HEK293 (cell line): ENCODE measurements at regions not wholly inside any gene's neighbourhood (a gene's known extent, or its start where the extent isn't known, plus 50 kb on each side); places are given as distances from the start of the nearest gene placed in this dataset.

Source experiments
- CTCF ChIA-PET: fragments of 350-600 bp; formaldehyde crosslinking; extraction: SDS; loops from one replicate; lab custom pipeline; 2021; ENCODE audit warnings: antibody characterized with exemption; lab: Yijun Ruan, JAX
- POLR2A ChIA-PET: fragments of 300-600 bp; formaldehyde crosslinking; extraction: SDS; loops from one replicate; lab custom pipeline; 2020; ENCODE audit warnings: antibody characterized with exemption, inconsistent platforms; lab: Yijun Ruan, JAX
- H3K27ac ChIP-seq: fragments of 200-500 bp; sonication (Bioruptor generic); 2 replicates; pipeline ENCODE4 v1.5.1; 2014; ENCODE audit warnings: low read depth, low read length, control low read depth, inconsistent platforms; ENCODE audit errors: extremely low read depth
- H3K36me3 ChIP-seq, 2 experiments: fragments of 200-500 bp in 1 of 2; sonication (Bioruptor generic) in 1 of 2; 1 replicate in 1 of 2; 2 replicates in 1 of 2; pipeline ENCODE4 v1.5.1; 2014 to 2017; ENCODE audit warnings: inconsistent platforms in 2 of 2, low read length in 2 of 2; ENCODE audit not compliant: control insufficient read depth in 2 of 2, insufficient read depth in 1 of 2
- H3K4me1 ChIP-seq: fragments of 200-500 bp; sonication (Bioruptor generic); 2 replicates; pipeline ENCODE4 v1.5.1; 2014; ENCODE audit warnings: mild to moderate bottlenecking, low read length, inconsistent platforms; ENCODE audit not compliant: control insufficient read depth, insufficient read depth
- H3K4me3 ChIP-seq: 2 replicates; pipeline ENCODE4 v1.5.1; 2011; ENCODE audit warnings: low read depth, mild to moderate bottlenecking, control low read depth, low read length, moderate library complexity
- H3K9me3 ChIP-seq: fragments of 200-500 bp; sonication (Bioruptor generic); 2 replicates; pipeline ENCODE4 v1.5.1; 2014; ENCODE audit warnings: low read depth, low read length, inconsistent platforms; ENCODE audit not compliant: control insufficient read depth, insufficient read depth
- HIC1 ChIP-seq: fragments of 450-650 bp; formaldehyde crosslinking; IDR thresholded peaks from 2 replicates; pipeline ENCODE4 v1.5.1; 2016; ENCODE audit warnings: missing biosample characterization, missing genetic modification characterization
- HOXA7 ChIP-seq: sonication (generic); formaldehyde crosslinking; IDR thresholded peaks from 2 replicates; pipeline ENCODE4 v1.8.1; 2022; ENCODE audit warnings: missing genetic modification reagents, borderline replicate concordance
- KLF1 ChIP-seq: fragments of 450-650 bp; formaldehyde crosslinking; IDR thresholded peaks from 2 replicates; pipeline ENCODE4 v1.5.1; 2016; ENCODE audit warnings: missing biosample characterization, missing genetic modification characterization
- KLF10 ChIP-seq: fragments of 450-650 bp; IDR thresholded peaks from 2 replicates; pipeline ENCODE4 v1.5.1; 2018; ENCODE audit warnings: missing biosample characterization, mild to moderate bottlenecking, missing genetic modification characterization
- PRDM10 ChIP-seq: fragments of 450-650 bp; formaldehyde crosslinking; IDR thresholded peaks from 2 replicates; pipeline ENCODE4 v1.5.1; 2016; ENCODE audit warnings: missing biosample characterization, missing genetic modification characterization
- REPIN1 ChIP-seq: fragments of 450-650 bp; formaldehyde crosslinking; IDR thresholded peaks from 2 replicates; pipeline ENCODE4 v1.5.1; 2017; ENCODE audit warnings: missing biosample characterization, missing genetic modification characterization, low read depth
- SCRT1 ChIP-seq: fragments of 450-650 bp; formaldehyde crosslinking; IDR thresholded peaks from 2 replicates; pipeline ENCODE4 v1.5.1; 2016; ENCODE audit warnings: missing biosample characterization, missing genetic modification characterization, borderline replicate concordance
- ZBTB1 ChIP-seq: fragments of 450-650 bp; formaldehyde crosslinking; IDR thresholded peaks from 2 replicates; pipeline ENCODE4 v1.5.1; 2016; ENCODE audit warnings: missing biosample characterization, missing genetic modification characterization
- ZBTB48 ChIP-seq: fragments of 450-650 bp; formaldehyde crosslinking; IDR thresholded peaks from 2 replicates; pipeline ENCODE4 v1.5.1; 2016; ENCODE audit warnings: missing biosample characterization, missing genetic modification characterization
- ZBTB8A ChIP-seq: fragments of 450-650 bp; formaldehyde crosslinking; IDR thresholded peaks from 2 replicates; pipeline ENCODE4 v1.5.1; 2016; ENCODE audit warnings: missing biosample characterization, missing genetic modification characterization
- ZFP37 ChIP-seq: fragments of 450-650 bp; formaldehyde crosslinking; IDR thresholded peaks from 2 replicates; pipeline ENCODE4 v1.5.1; 2016; ENCODE audit warnings: missing biosample characterization, missing genetic modification characterization
- ZNF133 ChIP-seq: fragments of 450-650 bp; formaldehyde crosslinking; IDR thresholded peaks from 2 replicates; pipeline ENCODE4 v1.5.1; 2016; ENCODE audit warnings: missing biosample characterization, missing genetic modification characterization
- ZNF140 ChIP-seq: fragments of 450-650 bp; formaldehyde crosslinking; IDR thresholded peaks from 2 replicates; pipeline ENCODE4 v1.5.1; 2016; ENCODE audit warnings: missing biosample characterization, missing genetic modification characterization
- ZNF146 ChIP-seq: fragments of 450-650 bp; formaldehyde crosslinking; IDR thresholded peaks from 2 replicates; pipeline ENCODE4 v1.5.1; 2016; ENCODE audit warnings: missing biosample characterization, missing genetic modification characterization
- ZNF292 ChIP-seq: fragments of 450-650 bp; formaldehyde crosslinking; IDR thresholded peaks from 2 replicates; pipeline ENCODE4 v1.5.1; 2016; ENCODE audit warnings: low read depth, missing biosample characterization, missing genetic modification characterization, borderline replicate concordance
- ZNF311 ChIP-seq: fragments of 450-650 bp; formaldehyde crosslinking; IDR thresholded peaks from 2 replicates; pipeline ENCODE4 v1.5.1; 2017; ENCODE audit warnings: missing biosample characterization, missing genetic modification characterization, borderline replicate concordance
- ZNF341 ChIP-seq: fragments of 450-650 bp; formaldehyde crosslinking; IDR thresholded peaks from 2 replicates; pipeline ENCODE4; 2016; ENCODE audit warnings: low read depth, missing biosample characterization, missing genetic modification characterization
- ZNF350 ChIP-seq: fragments of 450-650 bp; formaldehyde crosslinking; IDR thresholded peaks from 2 replicates; pipeline ENCODE4 v1.5.0; 2017; ENCODE audit warnings: missing biosample characterization, mild to moderate bottlenecking, missing genetic modification characterization
- ZNF426 ChIP-seq: fragments of 450-650 bp; formaldehyde crosslinking; IDR thresholded peaks from 2 replicates; pipeline ENCODE4 v1.5.1; 2017; ENCODE audit warnings: missing biosample characterization, missing genetic modification characterization, mild to moderate bottlenecking, inconsistent platforms, moderate library complexity
- ZNF544 ChIP-seq: fragments of 450-650 bp; formaldehyde crosslinking; IDR thresholded peaks from 2 replicates; pipeline ENCODE4 v1.5.0; 2017; ENCODE audit warnings: missing biosample characterization, missing genetic modification characterization
- ZNF549 ChIP-seq: fragments of 450-650 bp; IDR thresholded peaks from 2 replicates; pipeline ENCODE4 v1.5.1; 2018; ENCODE audit warnings: missing biosample characterization, missing genetic modification characterization, mild to moderate bottlenecking, inconsistent platforms, moderate library complexity
- ZNF585B ChIP-seq: fragments of 450-650 bp; formaldehyde crosslinking; IDR thresholded peaks from 2 replicates; pipeline ENCODE4 v1.5.1; 2016; ENCODE audit warnings: missing biosample characterization, missing genetic modification characterization
- ZNF621 ChIP-seq: fragments of 450-650 bp; formaldehyde crosslinking; IDR thresholded peaks from 2 replicates; pipeline ENCODE4 v1.5.1; 2017; ENCODE audit warnings: missing biosample characterization, missing genetic modification characterization
- ZNF658 ChIP-seq: fragments of 450-650 bp; formaldehyde crosslinking; IDR thresholded peaks from 2 replicates; pipeline ENCODE4; 2016; ENCODE audit warnings: missing biosample characterization, missing genetic modification characterization
- ZNF664 ChIP-seq: fragments of 450-650 bp; formaldehyde crosslinking; IDR thresholded peaks from 2 replicates; pipeline ENCODE4 v1.5.1; 2016; ENCODE audit warnings: missing biosample characterization, missing genetic modification characterization
- ZNF76 ChIP-seq: fragments of 450-650 bp; formaldehyde crosslinking; IDR thresholded peaks from 2 replicates; pipeline ENCODE4; 2016; ENCODE audit warnings: low read depth, missing biosample characterization, missing genetic modification characterization, borderline replicate concordance
- ZXDB ChIP-seq: fragments of 450-650 bp; formaldehyde crosslinking; IDR thresholded peaks from 2 replicates; pipeline ENCODE4 v1.5.1; 2016; ENCODE audit warnings: missing biosample characterization, missing genetic modification characterization
- TF ChIP-seq, protein P1 (sequence below): fragments of 450-650 bp; formaldehyde crosslinking; IDR thresholded peaks from 2 replicates; pipeline ENCODE4 v1.5.1; 2016; ENCODE audit warnings: missing biosample characterization, missing genetic modification characterization

DNA sequence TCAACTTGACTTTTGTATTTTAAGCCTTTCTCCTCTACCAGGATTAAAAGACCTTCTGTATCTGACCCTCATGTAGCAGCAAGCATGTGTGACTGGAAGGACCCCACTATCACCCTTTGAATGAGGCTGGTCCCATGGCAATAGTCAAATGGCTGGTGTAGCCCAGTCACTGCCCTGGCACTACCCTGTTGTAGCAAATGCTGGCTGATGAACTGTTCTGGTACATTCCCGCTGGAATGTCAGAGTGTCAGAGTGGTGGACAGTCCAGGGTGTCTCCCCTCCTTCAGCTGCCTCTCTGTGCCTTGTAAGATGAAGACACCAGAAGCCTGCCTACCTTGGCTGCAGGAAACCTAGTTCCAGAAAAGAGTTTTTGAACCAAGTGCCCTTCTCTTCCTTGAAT is 115.7 kb downstream of the ACKR3 start:
- TF ChIP-seq ZNF426: no peak
- TF ChIP-seq PRDM10: no peak
- TF ChIP-seq REPIN1 (tag by site-specific recombination): no peak
- TF ChIP-seq ZBTB48: no peak
- TF ChIP-seq ZNF146: no peak
- TF ChIP-seq ZNF544 (tag by site-specific recombination): no peak
- no peak for TF ChIP-seq ZBTB8A (tag by site-specific recombination)
- TF ChIP-seq ZNF133 (tag by site-specific recombination): no peak
- no peak for TF ChIP-seq ZNF621
- TF ChIP-seq ZNF76: no peak
- TF ChIP-seq ZNF658 (tag by site-specific recombination): no peak
- no peak for TF ChIP-seq ZFP37 (tag by site-specific recombination)
- no peak for TF ChIP-seq SCRT1 (tag by site-specific recombination)
- no peak for TF ChIP-seq ZNF350 (tag by site-specific recombination)
- TF ChIP-seq ZBTB1 (tag by site-specific recombination): no peak
- no peak for TF ChIP-seq ZNF585B (tag by site-specific recombination)
- no peak for TF ChIP-seq ZNF341 (tag by site-specific recombination)
- TF ChIP-seq, protein P1, sequence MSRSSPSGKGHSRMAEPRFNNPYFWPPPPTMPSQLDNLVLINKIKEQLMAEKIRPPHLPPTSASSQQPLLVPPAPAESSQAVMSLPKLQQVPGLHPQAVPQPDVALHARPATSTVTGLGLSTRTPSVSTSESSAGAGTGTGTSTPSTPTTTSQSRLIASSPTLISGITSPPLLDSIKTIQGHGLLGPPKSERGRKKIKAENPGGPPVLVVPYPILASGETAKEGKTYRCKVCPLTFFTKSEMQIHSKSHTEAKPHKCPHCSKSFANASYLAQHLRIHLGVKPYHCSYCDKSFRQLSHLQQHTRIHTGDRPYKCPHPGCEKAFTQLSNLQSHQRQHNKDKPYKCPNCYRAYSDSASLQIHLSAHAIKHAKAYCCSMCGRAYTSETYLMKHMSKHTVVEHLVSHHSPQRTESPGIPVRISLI: no peak
- no peak for TF ChIP-seq HOXA7 (CRISPR knock-in tag)
- H3K4me1 ChIP-seq: peaks cover 5% of the 10 kb centered on the region; the same call in 1 of the 2 replicates
- CTCF ChIA-PET: no interaction called here
- H3K36me3 ChIP-seq: no peaks in the 10 kb centered on the region
- no peak overlapping the region for H3K4me3 ChIP-seq
- H3K27ac ChIP-seq: no peak overlapping the region
- POLR2A ChIA-PET: no interaction called here
- H3K9me3 ChIP-seq: no peaks in the 10 kb centered on the region

DNA sequence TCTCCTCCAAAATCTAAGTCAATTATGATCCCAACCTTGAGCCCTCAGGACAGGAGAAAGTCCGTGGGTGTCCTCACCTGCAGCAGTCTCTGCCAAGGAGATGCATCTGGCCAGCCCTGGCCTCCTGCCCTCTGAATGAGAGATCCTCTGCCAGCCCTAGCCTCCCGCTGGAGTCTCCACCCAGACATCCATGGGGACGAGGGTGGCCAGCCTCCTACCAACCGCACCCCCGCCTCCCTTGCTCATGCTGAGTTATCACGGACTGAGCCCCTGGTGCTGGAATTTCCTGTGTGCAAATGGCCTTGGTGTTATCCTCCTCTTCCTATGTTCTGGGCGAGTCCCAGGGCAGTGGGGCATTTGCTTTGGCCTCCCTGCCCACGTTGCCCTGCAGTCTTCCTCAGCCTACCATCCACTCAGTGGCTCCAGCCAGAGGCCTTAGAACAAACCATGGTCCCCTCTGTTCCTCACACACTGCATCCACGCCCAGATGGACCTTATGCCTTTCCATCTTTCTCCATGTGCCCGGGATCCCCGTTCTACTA is 116.4 kb downstream of the ACKR3 start:
- no peak overlapping the region for H3K4me3 ChIP-seq
- POLR2A ChIA-PET: no interaction called here
- H3K27ac ChIP-seq: no peak overlapping the region
- H3K4me1 ChIP-seq: peaks cover 5% of the 10 kb centered on the region; the same call in 1 of the 2 replicates
- no peak for TF ChIP-seq ZNF140 (tag by site-specific recombination)
- TF ChIP-seq KLF10: no peak
- TF ChIP-seq ZNF311 (tag by site-specific recombination): no peak
- no peak for TF ChIP-seq ZNF292 (tag by site-specific recombination)
- TF ChIP-seq HIC1 (tag by site-specific recombination): no peak
- no peak for TF ChIP-seq ZNF549
- no peak for TF ChIP-seq ZNF664 (tag by site-specific recombination)
- no peak for TF ChIP-seq KLF1 (tag by site-specific recombination)
- no peak for TF ChIP-seq ZXDB
- TF ChIP-seq, all 188 proteins: peak for 0
- Histone ChIP-seq H3K9me3 (no peaks in the 10 kb centered on the region), H3K36me3 (no peaks in the 10 kb centered on the region)
- CTCF ChIA-PET: no interaction called here
